ENCODE measurements at regions not wholly inside any gene's neighbourhood (a gene's known extent, or its start where the extent isn't known, plus 50 kb on each side); places are given as distances from the start of the nearest gene placed in this dataset.
"Not testable (repeated sequence)": the region's sequence is repeated elsewhere in the genome, so short reads cannot be mapped to it uniquely, and the experiment has no call there.

GRCh38 chr11:57047610-57048009, 58.9 kb downstream of the OR5AK2 start:
- no peak for DNase-seq

- no peak for DNase-seq
These were observed 61.0 kb downstream of the OR5AK2 start for GRCh38 chr11:57049749-57050148.

- no peak for DNase-seq
These were observed 66.1 kb downstream of the OR5AK2 start for GRCh38 chr11:57054817-57055216.

DNA sequence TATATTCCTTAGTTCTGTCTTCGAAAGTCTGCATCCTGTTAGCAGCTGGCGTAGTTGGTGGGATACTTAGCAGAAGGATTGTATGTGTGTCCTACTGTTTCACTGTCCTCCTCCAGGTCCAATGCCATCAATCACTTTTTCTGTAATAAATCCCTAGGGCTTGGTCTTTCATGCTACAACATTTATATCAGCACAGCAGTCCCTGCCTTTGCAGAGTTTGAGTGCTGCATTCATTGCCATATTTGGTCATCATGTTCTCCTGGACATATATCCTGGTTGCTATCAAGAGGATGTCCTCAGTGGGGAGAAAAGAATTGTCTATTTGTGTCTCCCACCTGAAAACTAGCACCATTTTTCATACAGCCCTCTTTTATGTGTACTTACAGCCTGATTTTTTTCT, 67.0 kb downstream of the OR5AK2 start:
- no peak for DNase-seq

DNA sequence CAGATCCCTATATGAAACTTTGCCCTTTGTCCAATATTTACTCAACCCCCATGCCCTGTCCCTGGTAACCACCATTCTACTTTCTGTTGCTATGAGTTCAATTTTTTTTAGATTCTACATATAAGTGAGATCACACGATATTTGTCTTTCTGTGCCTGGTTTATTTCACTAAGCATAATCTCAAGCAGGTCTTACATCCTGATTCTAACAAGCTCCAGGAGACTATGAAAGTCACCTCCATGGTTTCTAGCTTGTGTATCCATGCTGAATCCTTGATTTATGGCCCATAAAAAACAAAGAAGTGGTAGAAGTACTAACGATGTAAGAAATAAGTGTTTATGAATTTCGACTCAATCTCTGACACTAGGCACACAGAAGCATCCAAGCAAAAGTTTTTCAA, 68.0 kb downstream of the OR5AK2 start:
- DNase-seq = no peak

GRCh38 chr11:57057561-57057960, 68.8 kb downstream of the OR5AK2 start:
- no peak for DNase-seq

- DNase-seq = not testable (repeated sequence)
These were observed 74.2 kb downstream of the OR5AK2 start for GRCh38 chr11:57062957-57063356.

- DNase-seq = no peak
These were observed 81.2 kb downstream of the OR5AK2 start for GRCh38 chr11:57069942-57070341.

GRCh38 chr11:57071829-57072228, 83.1 kb downstream of the OR5AK2 start:
- no peak for DNase-seq

DNA sequence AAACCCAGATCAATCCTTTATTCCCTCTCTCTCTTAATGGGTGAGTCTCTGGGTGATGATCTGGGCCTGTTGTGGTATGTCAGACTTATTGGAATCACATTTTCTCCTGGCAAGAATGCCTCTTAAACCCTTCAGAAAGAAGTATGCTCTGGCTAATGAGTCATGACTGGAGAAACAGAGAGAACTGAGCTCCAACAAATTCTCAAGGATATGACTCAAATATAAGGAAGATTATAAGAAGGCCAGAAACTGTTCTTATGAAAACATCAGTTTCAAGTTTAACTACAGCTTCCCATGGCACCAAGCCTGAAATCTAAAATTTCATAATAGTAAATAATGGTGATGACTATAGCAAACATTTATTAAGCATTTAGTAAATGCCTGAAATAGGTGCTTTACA, 83.9 kb downstream of the OR5AK2 start:
- no peak for DNase-seq

DNA sequence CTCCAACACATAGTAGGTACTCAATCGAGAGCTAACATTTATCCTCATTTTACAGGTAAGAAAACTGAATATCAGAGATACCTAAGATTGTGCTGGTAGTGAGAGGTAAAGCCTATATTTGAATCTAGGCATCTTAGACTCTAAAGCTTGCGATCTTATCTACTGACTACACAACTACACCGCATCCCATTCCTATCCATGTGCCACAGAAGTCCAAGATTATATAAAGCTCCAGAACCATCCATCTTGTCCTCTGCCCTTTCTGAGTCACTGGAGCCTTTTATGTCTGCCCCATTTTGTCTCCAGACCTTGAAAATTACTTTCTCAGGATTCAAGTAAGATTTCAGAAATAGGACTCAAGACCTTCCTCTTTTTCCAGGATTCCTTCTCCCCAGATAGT, 84.4 kb downstream of the OR5AK2 start:
- DNase-seq = no peak

DNA sequence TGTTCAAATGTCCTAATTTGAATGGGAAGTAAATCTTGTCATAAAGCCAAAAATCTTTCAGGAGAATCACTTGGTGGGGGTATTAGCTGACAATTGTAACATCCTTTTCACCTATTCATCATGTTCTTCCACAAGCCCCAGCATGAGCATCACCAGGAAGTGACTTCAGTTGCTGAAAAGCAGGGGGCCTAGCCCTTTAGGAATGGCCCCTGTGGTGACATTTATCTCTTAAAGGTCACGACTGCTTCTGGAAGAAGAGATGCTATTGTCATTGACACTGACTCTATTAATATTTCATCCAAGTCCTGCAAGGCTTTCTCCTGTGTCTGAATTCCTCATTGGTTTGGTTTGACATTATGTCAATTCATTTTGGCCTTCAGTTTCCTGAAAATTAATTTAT, 92.6 kb downstream of the OR5AK2 start:
- no peak for DNase-seq

- no peak for DNase-seq
These were observed 93.4 kb downstream of the OR5AK2 start for GRCh38 chr11:57082125-57082524.

GRCh38 chr11:57083641-57084385, 95.1 kb downstream of the OR5AK2 start:
- DNase-seq = no peak

DNA sequence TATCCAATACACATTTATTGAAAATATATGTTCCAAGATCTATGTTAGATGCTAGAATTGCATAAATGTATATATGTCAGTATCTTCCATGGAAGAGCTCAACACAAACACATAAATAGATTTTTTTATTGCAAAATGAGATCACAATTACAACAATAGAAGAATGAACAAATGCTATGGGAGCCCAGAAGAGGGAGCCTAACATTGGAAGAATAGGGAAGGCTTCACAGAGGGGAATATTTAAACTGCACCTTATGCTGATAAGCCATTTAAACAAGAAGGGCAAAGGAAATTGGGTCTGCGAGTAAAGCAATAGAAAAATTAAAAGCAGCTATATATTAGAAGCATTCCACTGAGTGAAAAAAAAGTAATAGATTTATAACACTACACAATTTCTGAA, 96.1 kb upstream of the LRRC55 start:
- DNase-seq = no peak

DNA sequence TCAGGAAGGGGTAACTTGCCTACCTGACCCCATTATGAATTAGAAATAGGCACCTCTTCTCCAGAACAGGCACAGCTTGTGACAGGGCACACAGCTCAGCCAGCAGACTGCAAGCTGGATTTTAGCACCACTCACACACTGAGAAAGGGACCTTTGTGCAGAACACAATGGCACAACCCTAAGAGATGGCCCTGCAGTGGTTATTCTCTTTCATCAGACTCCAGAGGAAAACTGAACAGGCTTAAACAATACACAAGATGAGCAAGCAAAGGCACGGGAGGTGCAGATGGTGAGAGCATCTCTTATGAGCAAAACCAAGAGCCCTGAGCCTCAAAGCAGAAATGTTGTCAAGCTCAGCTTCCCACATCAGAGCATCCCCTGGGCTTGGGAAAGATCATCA, 93.8 kb upstream of the LRRC55 start:
- no peak for DNase-seq

- no peak for DNase-seq
These were observed 89.6 kb upstream of the LRRC55 start for GRCh38 chr11:57092028-57092698.

GRCh38 chr11:57094181-57094935, 87.4 kb upstream of the LRRC55 start:
- DNase-seq = no peak

GRCh38 chr11:57095417-57095816, 86.3 kb upstream of the LRRC55 start:
- DNase-seq = no peak

DNA sequence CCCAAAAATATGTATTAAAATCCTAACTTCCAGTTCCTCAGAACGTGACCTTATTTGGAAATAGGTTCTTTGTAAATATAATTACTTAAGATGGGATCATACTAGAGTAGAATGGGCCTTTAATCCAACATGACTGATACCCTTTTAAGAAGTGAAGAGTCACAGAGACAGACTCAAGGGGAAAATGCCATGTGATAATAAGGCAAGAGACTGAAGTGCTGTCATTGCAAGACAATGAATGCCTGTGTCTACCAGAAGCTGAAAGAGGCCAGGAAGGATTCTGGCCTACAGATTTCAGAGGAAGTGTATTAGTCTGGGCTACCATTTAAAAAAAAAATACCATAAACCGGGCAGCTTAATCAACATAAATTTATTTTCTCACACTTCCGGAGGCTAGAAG, 85.9 kb upstream of the LRRC55 start:
- DNase-seq = no peak

DNA sequence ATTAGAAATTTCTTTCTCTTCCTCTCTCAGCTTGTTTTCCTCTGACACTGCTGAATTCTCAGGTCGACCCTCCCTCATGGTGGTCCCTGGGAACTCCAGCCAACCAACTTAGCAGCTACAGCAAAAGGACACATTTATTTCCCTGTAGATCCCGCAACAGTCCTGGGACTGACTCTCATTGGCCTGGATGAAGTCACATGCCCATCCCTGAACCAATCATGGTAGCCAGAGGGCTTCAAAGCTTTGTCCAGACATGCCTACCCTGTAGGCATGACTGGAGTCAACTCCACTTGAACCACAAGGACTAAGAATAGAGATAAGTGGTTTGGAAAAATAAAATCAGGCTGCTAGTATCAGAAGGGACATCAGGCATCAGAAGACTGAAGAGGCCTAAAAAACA, 84.6 kb upstream of the LRRC55 start:
- no peak for DNase-seq

DNA sequence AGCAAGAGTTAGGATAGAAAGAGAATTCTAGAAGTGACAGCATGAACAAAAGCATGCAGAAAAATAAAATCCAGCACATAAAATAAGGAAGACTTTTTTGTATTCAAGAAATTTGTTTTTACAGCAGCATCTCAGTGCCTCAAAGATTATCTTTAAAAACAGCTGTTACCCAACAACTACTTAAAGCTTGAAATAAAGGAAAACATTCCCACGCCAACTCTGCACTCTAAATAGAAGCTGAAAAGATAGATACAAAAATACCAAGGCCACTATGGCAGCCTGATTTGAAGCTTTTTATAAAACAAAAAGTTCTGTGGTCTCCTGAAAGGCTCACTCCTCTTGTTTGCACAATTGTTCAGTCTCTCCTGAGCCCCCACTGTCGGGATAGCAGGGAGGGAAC, 83.6 kb upstream of the LRRC55 start:
- DNase-seq = no peak

DNA sequence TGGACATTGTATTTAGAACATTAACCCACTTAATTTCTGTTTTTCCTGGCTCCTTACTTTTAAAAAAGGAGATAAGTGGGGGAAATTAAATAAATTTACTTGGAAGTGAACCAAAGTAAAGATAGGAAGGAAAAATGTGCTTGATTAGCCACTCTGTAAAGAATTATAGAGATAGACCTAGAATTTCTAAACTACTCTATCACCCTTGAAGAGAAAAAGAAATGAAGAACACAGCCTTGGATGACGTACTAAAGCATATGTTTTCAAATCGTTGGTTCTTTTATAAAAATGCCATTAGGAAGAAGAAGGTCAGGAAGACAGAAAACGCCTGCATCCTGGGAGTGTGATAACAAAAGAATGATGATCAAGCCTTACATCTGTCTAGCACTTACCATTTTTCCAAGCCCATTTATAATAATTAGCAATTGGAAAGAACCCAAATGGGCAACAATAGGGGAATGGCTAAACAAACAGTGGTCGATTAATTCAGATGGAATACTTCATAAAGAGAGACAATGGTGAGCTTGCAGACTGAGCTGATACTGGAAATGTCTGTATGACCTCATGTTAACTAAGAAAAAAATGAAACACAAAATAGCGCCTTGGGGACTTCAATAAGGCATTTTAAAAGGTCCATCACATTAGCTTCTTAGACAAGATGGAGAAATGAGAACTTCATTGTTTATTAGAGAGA, 81.0 kb upstream of the LRRC55 start:
- DNase-seq = no peak
